Immature natural killer cell (primary cell): ENCODE measurements at regions not wholly inside any gene's neighbourhood (a gene's known extent, or its start where the extent isn't known, plus 50 kb on each side); places are given as distances from the start of the nearest gene placed in this dataset.
"Not testable (repeated sequence)": the region's sequence is repeated elsewhere in the genome, so short reads cannot be mapped to it uniquely, and the experiment has no call there.

Source experiments
- DNase-seq, 3 donors: peaks; one replicate each; pipeline ENCODE4 v3.0.0; 2022; ENCODE audit warnings: mixed read lengths in 1 of 3
- H3K27ac Mint-ChIP-seq, 6 donors: one replicate each; pipeline ENCODE4 v1.8.0; 2020; ENCODE audit warnings: mixed read lengths in 6 of 6, mild to moderate bottlenecking in 5 of 6, inconsistent platforms in 4 of 6, moderate library complexity in 3 of 6
- H3K27me3 Mint-ChIP-seq, 3 donors: one replicate each; pipeline ENCODE4 v1.8.0; 2020 to 2021; ENCODE audit warnings: low read depth in 3 of 3, mild to moderate bottlenecking in 3 of 3, mixed read lengths in 3 of 3, moderate library complexity in 3 of 3, inconsistent platforms in 1 of 3
- H3K36me3 Mint-ChIP-seq, 3 donors: one replicate each; pipeline ENCODE4 v1.8.0; 2020; ENCODE audit warnings: mixed read lengths in 3 of 3, inconsistent platforms in 2 of 3, mild to moderate bottlenecking in 2 of 3
- H3K4me1 Mint-ChIP-seq, 2 donors: one replicate each; pipeline ENCODE4 v1.8.0; 2020; ENCODE audit warnings: inconsistent platforms in 2 of 2, mild to moderate bottlenecking in 2 of 2, mixed read lengths in 2 of 2, moderate library complexity in 1 of 2
- H3K4me3 Mint-ChIP-seq, 5 donors: one replicate each; pipeline ENCODE4 v1.8.0; 2020; ENCODE audit warnings: mild to moderate bottlenecking in 5 of 5, mixed read lengths in 5 of 5, inconsistent platforms in 3 of 5, moderate library complexity in 3 of 5
- H3K9me3 Mint-ChIP-seq, 6 donors: one replicate each; pipeline ENCODE4 v1.8.0; 2020; ENCODE audit warnings: mild to moderate bottlenecking in 6 of 6, mixed read lengths in 6 of 6, inconsistent platforms in 4 of 6, moderate library complexity in 3 of 6

DNA sequence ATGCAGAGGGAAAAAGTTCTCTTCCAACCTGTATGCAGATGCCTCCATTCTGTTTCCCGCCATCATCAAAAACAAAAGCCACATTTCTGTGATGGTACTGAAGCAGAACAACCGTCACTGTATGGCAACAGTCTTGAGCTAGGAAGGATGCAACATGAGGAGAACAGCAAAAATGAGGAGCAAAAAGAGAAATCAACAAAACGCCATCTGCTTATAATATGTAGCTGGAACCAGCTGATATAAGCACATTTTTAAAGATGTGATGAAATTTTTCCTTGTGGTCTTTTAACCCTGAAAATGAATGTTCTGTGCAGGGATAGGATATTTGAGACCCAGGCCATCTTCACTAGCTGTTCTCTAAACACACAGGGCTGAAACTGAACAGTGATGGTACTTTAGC, 287.0 kb downstream of the ZIC4 start:
- no peak overlapping the region for H3K27ac Mint-ChIP-seq
- H3K36me3 Mint-ChIP-seq = no peaks in the 10 kb centered on the region
- DNase-seq = no peak
- peaks cover 0 to 30% (median under 1%) of the 10 kb centered on the region in 6 donors for H3K9me3 Mint-ChIP-seq
- no peak overlapping the region for H3K4me3 Mint-ChIP-seq
- no peaks in the 10 kb centered on the region for H3K4me1 Mint-ChIP-seq
- no peaks in the 10 kb centered on the region for H3K27me3 Mint-ChIP-seq

DNA sequence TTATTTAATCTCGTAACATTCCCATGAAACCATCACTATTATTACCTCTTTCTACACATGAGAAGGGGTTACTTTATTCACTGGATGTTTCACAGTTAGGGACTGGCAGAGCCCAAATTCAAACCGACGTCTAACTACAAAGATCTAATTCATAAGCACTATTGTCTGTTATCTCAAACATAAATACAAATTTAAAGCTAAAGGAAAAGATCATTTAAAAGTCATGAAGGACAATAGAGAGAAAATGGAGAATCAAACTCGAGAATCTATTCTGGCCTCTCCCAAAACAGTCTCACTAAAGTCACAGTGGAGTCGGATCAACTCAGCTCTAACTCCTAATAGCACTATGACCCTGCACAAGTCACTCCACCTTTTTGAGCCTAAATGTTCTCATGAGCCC, 287.7 kb downstream of the ZIC4 start:
- Mint-ChIP-seq H3K27me3 (no peaks in the 10 kb centered on the region), H3K4me3 (no peak overlapping the region), H3K27ac (no peak overlapping the region), H3K9me3 (peaks cover 0 to 37% (median under 1%) of the 10 kb centered on the region in 6 donors), H3K4me1 (no peaks in the 10 kb centered on the region), H3K36me3 (no peaks in the 10 kb centered on the region)
- DNase-seq = no peak

DNA sequence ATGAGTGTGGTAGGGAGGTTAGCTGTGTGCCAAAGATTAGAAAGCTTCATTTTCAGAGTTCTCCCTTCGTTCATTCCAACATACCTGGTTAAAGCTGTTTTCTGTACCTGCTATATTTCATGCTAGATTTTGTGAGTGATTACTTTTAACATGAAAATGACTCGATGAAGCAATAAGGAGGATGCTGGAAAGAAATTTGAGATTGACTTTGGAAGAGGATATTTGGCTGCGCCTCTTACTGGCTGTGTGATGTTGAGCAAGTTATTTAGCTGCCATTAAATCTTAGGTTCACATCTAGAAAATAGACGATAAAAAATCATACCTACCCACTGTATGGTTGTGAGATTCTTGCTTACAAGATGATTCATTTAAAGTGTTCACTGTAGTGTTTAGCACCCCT, 288.7 kb downstream of the ZIC4 start:
- Mint-ChIP-seq H3K4me3 (no peak overlapping the region), H3K36me3 (no peaks in the 10 kb centered on the region), H3K27ac (no peak overlapping the region), H3K4me1 (no peaks in the 10 kb centered on the region), H3K9me3 (peaks cover 0 to 39% (median 0%) of the 10 kb centered on the region in 6 donors), H3K27me3 (no peaks in the 10 kb centered on the region)
- no peak for DNase-seq

DNA sequence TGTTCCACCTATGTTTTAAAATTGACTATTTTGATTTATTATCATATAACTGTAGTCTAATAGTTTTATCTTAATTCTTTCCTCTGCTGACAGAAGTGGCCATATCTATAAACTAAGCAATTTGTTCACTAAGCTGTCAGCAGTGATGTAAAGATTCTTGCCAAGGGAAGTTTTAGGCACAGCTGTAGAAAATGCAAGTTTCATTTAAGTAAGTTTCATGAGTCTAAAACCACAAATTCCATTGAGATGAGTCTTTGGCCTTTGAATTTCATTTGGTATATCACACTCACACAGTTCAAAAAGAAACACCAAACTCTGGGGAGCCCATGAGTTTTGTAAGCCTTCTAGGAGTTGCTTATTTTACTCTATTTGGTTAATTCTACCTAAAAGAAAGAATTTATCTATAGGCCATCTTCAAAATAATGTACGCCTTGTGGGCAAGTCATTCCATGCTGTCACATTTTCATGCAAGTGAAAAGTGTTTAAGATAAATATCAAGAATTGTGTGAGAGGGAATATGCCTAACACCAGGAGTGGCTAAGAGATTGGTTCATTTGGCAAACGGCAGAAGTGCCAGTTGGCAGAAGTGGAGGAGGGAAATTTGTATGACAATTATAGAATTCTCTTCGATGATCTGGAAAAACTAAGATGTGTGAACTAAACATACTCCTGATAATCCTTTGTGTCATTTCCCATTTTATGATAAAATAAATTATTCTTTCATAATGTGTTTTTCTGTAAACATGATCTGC, 292.9 kb downstream of the ZIC4 start:
- no peak for DNase-seq
- H3K27ac Mint-ChIP-seq = no peak overlapping the region
- H3K27me3 Mint-ChIP-seq = no peaks in the 10 kb centered on the region
- peaks cover 0 to 50% (median 6%) of the 10 kb centered on the region in 6 donors for H3K9me3 Mint-ChIP-seq
- no peaks in the 10 kb centered on the region for H3K4me1 Mint-ChIP-seq
- no peaks in the 10 kb centered on the region for H3K36me3 Mint-ChIP-seq
- H3K4me3 Mint-ChIP-seq = no peak overlapping the region

DNA sequence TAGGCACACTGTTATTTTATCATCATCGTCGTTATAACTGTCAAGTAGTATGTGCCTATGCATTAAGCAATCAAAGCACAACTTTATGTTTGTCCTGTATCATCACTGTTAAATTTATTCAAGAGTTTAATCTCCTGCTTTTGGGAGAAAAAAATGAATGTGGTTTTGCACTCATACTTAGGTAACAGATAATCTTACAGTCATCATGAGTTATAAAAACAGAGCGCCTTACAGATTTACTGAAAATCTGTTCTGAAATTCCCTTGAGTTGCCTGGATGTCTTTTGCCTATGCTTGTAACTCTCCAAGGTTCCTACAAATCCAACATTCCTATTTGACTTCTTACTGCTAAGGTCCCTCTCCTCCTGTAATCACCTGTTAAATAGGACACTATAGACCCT, 307.3 kb downstream of the ZIC4 start:
- no peak overlapping the region for H3K27ac Mint-ChIP-seq
- no peaks in the 10 kb centered on the region for H3K27me3 Mint-ChIP-seq
- no peak overlapping the region for H3K4me3 Mint-ChIP-seq
- no peaks in the 10 kb centered on the region for H3K36me3 Mint-ChIP-seq
- H3K4me1 Mint-ChIP-seq = no peaks in the 10 kb centered on the region
- no peak for DNase-seq
- H3K9me3 Mint-ChIP-seq = peaks cover 8 to 37% (median 12%) of the 10 kb centered on the region in 6 donors

DNA sequence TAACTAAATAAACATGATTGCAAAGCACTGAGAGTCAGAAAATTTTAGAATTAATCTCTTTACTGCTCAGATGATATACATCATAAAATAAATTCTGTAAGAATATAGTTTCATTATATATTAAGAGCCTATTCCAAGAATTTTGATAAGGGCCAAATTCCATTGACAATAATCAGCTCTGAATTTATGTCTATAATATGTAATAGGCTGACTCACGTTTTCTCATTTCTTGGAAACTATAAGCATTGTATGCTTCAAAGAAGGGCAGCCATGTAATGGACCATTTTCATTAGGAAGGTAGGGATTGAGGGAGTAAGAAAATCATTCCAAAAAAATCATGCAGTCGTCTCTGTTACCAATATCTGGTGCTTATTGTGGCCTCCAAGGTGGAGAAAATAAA, 315.9 kb downstream of the ZIC4 start:
- Mint-ChIP-seq H3K4me1 (no peaks in the 10 kb centered on the region), H3K27ac (no peak overlapping the region), H3K9me3 (peaks cover 1 to 28% (median 7%) of the 10 kb centered on the region in 6 donors), H3K4me3 (no peak overlapping the region), H3K36me3 (no peaks in the 10 kb centered on the region), H3K27me3 (no peaks in the 10 kb centered on the region)
- no peak for DNase-seq

DNA sequence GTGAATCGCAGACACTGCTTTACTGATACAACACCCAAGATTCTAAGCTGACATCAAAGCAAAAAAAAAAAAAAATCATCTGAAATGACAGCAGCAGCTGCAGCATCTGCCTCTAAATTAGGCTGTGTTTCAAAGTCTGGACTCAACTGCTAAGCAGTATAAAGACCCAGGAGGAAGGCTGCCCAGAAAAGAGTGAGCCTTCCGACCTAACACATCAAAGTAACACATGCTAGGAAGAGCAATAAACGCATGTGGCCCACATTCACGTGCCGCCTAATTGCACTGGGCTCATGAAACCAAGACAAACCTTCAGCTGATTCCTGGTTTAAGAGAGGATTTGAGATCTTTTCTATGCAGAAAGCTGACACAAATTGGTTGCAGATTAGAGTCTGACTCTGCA, 317.1 kb downstream of the ZIC4 start:
- Mint-ChIP-seq H3K4me1 (no peaks in the 10 kb centered on the region), H3K27ac (no peak overlapping the region), H3K27me3 (no peaks in the 10 kb centered on the region), H3K9me3 (peaks cover 0 to 23% (median 3%) of the 10 kb centered on the region in 6 donors), H3K36me3 (no peaks in the 10 kb centered on the region), H3K4me3 (no peak overlapping the region)
- DNase-seq = no peak

DNA sequence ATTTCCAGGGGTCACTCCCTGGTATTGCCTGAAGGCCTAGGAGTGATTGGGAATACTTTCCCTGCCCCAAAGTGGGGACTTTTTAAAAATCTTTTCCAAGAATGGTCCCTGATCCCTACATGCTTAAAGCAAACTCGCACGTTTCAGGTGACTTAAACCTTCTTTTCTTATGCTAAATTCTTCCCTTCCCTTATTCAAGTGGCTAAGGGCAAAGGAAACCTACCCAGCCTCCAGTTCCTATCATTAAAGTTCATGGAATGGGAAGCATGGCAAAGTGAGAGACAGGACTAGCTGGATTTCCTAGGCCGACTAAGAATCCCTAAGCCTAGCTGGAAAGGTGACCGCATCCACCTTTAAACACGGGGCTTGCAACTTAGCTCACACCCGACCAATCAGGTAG, 346.8 kb downstream of the ZIC4 start:
- not testable (repeated sequence) for H3K27ac Mint-ChIP-seq, H3K36me3 Mint-ChIP-seq, DNase-seq, H3K4me3 Mint-ChIP-seq, H3K27me3 Mint-ChIP-seq, H3K4me1 Mint-ChIP-seq
- peaks cover 12 to 53% (median 34%) of the 10 kb centered on the region in 6 donors for H3K9me3 Mint-ChIP-seq

DNA sequence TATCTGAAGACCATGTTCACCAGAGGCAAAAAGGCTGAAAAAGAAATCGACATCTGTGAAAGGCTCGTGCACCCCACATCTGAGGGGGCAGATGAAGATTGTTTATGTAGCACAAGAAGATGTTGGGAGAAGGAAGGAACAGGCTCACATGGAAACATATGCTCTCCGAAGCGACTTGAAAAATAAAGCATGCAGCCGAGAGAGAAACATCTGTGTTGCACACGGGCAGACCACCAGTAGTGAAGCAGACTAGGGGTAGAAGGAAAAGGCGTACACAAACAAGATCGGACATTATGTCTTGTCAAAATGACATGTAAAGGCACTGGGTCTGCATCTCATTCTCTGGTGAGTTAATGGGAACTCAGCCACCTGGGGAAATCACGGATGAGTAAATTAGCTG, 356.5 kb downstream of the ZIC4 start:
- no peaks in the 10 kb centered on the region for H3K4me1 Mint-ChIP-seq
- H3K36me3 Mint-ChIP-seq = peaks cover 0 to 3% (median 0%) of the 10 kb centered on the region in 3 donors
- H3K9me3 Mint-ChIP-seq = peaks cover 14 to 49% (median 30%) of the 10 kb centered on the region in 6 donors

DNA sequence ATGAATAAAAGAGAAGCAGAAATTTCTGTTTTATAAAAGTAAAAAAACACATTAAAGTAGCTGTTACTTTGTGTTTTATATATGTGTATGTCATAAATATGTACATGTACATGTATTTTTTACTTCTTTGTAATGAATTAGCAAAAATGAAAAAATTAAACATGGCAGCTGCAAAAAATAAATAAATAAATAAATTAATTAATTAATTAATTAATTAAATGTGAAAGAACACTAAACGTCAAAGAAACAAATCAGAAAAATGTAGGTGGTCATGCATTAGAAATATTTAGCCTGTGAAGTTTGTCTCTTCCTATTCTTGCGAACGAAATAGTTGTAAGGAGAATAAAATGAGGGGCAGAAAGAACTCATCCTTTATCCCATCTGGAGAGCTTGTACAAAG, 357.0 kb downstream of the ZIC4 start:
- Mint-ChIP-seq H3K27me3 (peaks cover 0 to 2% (median 2%) of the 10 kb centered on the region in 3 donors), H3K9me3 (peaks cover 14 to 51% (median 32%) of the 10 kb centered on the region in 6 donors), H3K27ac (no peak overlapping the region), H3K36me3 (peaks cover 0 to 3% (median 0%) of the 10 kb centered on the region in 3 donors), H3K4me1 (no peaks in the 10 kb centered on the region), H3K4me3 (no peak overlapping the region)
- DNase-seq = no peak

More for the DNA sequence above, 356.5 kb downstream of the ZIC4 start:
- DNase-seq = no peak
- Mint-ChIP-seq H3K27ac (no peak overlapping the region), H3K27me3 (peaks cover 0 to 2% (median 2%) of the 10 kb centered on the region in 3 donors), H3K4me3 (no peak overlapping the region)

DNA sequence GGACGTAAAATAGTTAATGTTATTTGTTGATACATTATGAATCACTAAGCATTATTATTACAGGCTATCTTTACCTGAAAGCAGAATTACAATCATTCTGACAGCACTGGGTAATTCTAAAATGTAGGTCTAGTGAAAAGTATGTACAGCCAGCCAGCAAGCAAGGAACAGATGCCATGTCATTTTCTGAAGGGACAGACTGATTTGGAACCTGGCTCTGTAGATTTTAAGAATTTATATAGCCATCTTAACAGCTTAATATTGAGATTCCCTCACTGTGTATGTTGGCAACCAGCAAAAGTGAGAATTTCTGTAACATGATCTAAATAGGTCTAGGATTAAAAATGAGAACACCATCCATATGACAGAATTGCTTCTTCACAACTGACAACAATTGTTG, 359.4 kb downstream of the ZIC4 start:
- Mint-ChIP-seq H3K4me1 (no peaks in the 10 kb centered on the region), H3K4me3 (no peak overlapping the region), H3K27ac (no peak overlapping the region), H3K27me3 (peaks cover 0 to 2% (median 2%) of the 10 kb centered on the region in 3 donors), H3K36me3 (peaks cover 0 to 3% (median 0%) of the 10 kb centered on the region in 3 donors), H3K9me3 (peaks cover 15 to 49% (median 25%) of the 10 kb centered on the region in 6 donors)
- DNase-seq = no peak

DNA sequence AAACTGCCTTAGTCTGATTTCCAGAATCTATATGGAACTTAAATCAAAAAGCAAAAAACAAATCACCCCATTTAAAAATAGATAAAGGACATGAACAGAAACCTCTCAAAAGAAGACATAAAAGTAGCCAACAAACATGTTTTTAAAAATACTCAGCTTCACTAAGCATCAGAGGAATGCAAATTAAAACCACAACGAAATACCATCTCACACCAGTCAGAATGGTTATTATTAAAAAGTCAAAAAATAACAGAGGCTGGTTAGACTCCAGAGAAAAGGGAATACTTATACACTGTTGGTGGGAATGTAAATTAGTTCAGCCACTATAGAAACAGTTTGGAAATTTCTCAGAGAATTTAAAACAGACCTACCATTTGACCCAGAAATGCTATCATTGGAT, 367.9 kb downstream of the ZIC4 start:
- H3K4me1 Mint-ChIP-seq = no peaks in the 10 kb centered on the region
- H3K36me3 Mint-ChIP-seq = no peaks in the 10 kb centered on the region
- no peak for DNase-seq
- no peak overlapping the region for H3K27ac Mint-ChIP-seq
- H3K4me3 Mint-ChIP-seq = no peak overlapping the region
- H3K9me3 Mint-ChIP-seq = peaks cover 12 to 42% (median 17%) of the 10 kb centered on the region in 6 donors
- H3K27me3 Mint-ChIP-seq = no peaks in the 10 kb centered on the region

DNA sequence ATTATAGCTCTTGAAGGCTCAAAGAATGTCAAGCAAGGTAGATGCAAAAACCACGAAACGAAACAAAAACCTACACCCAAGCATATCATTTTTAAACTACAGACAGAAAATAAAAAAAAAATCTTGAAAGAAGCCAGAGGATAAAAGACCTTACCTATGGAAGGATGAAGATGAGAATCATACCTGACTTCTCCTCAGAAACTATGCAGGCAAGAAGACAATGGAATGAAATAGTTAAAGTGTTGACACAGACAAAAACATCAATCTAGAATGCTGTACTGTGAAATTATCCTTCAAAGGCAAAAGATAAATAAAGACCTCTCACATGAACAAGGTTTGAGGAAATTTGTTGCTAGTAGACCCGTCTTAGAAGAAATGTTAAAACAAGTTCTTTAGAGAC, 372.0 kb downstream of the ZIC4 start:
- DNase-seq = no peak
- Mint-ChIP-seq H3K27me3 (no peaks in the 10 kb centered on the region), H3K27ac (no peak overlapping the region), H3K4me1 (no peaks in the 10 kb centered on the region), H3K4me3 (no peak overlapping the region), H3K36me3 (no peaks in the 10 kb centered on the region), H3K9me3 (peaks cover 12 to 36% (median 23%) of the 10 kb centered on the region in 6 donors)

DNA sequence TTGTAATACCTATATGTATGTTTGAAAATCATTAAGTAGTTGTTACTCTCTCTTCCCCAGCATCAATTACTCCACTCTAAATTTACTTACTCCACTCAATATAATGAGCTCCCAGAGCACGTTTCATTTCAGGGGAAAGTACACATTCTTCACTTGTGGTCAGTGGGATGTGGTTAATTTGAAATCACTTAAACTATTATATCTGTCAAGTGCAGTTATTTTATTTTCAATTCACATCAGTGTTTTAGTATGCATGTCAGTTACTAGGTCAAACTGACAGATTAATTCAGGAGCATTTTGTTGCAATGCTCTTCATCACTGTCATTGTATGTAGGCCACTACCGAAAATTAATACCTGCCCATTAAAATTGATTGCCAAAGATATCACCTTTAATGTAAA, 376.1 kb downstream of the ZIC4 start:
- H3K36me3 Mint-ChIP-seq = no peaks in the 10 kb centered on the region
- H3K27ac Mint-ChIP-seq = no peak overlapping the region
- H3K4me3 Mint-ChIP-seq = no peak overlapping the region
- no peaks in the 10 kb centered on the region for H3K27me3 Mint-ChIP-seq
- no peaks in the 10 kb centered on the region for H3K4me1 Mint-ChIP-seq
- H3K9me3 Mint-ChIP-seq = peaks cover 8 to 38% (median 18%) of the 10 kb centered on the region in 6 donors
- no peak for DNase-seq

DNA sequence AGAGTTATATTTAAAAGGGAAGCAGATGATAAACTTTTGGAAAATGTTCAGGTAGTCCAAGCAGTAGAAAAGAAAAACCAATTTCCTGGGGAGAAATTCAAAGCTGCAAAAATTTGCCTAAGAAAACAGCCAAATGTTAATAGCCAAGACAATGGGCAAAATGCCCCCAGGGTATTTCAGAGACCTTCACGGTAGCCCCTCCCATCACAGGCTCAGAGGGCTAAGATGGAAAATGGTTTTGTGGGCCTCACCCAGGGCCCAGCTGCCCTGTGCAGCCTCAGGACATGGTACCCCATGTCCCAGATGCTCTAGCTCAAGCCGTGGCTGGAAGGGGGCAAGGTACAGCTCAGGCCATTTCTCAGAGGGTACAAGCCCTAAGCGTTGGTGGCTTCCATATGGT, 391.0 kb downstream of the ZIC4 start:
- H3K27me3 Mint-ChIP-seq = peaks cover 0 to 2% (median 0%) of the 10 kb centered on the region in 3 donors
- DNase-seq = no peak
- no peaks in the 10 kb centered on the region for H3K4me1 Mint-ChIP-seq
- peaks cover 9 to 47% (median 22%) of the 10 kb centered on the region in 6 donors for H3K9me3 Mint-ChIP-seq
- H3K4me3 Mint-ChIP-seq = no peak overlapping the region
- no peaks in the 10 kb centered on the region for H3K36me3 Mint-ChIP-seq
- no peak overlapping the region for H3K27ac Mint-ChIP-seq
